HCT116 (cell line): ENCODE measurements at regions not wholly inside any gene's neighbourhood (a gene's known extent, or its start where the extent isn't known, plus 50 kb on each side); places are given as distances from the start of the nearest gene placed in this dataset.

Source experiments
- ATAC-seq: fragments of 200-7000 bp; cut with Tn5 transposase; 2 replicates; pipeline ENCODE4 v1.9.1; 2020; ENCODE audit warnings: mild to moderate bottlenecking, moderate library complexity
- BruUV-seq: library from RNA; stranded (reverse); fragments of 400-500 nt; replicated peaks from 2 replicates; lab custom pipeline; 2021; lab: Mats Ljungman, UMichigan
- CTCF ChIA-PET: fragments of 300-600 bp; sonication (Branson Sonifier 250); formaldehyde crosslinking; loops from one replicate; lab custom pipeline; 2021; ENCODE audit warnings: antibody characterized with exemption; lab: Charles Lee
- POLR2A ChIA-PET: fragments of 300-600, 350-600 bp; sonication (Branson Sonifier 250); formaldehyde crosslinking; loops from one replicate; lab custom pipeline; 2021; ENCODE audit warnings: antibody characterized with exemption; lab: Charles Lee
- RAD21 ChIA-PET, 2 experiments: fragments of 300-600 bp; sonication (Branson Sonifier 250); formaldehyde crosslinking; loops; one replicate each; lab custom pipeline; 2023; ENCODE audit warnings: low total read pairs in 2 of 2; ENCODE audit not compliant: uncharacterized antibody in 2 of 2, unreplicated experiment in 2 of 2, low non-redundant PET in 1 of 2; lab: Charles Lee
- DNase-seq: peaks from one replicate; pipeline ENCODE4 v3.0.0-alpha.2; 2010; ENCODE audit warnings: low read depth, low spot score
- H2AFZ ChIP-seq: fragments of 200-600 bp; shearing (Covaris generic), sonication (generic); 2 replicates; pipeline ENCODE4 v1.6.1; 2017; ENCODE audit warnings: low read depth, mixed run types, mixed read lengths, antibody characterized with exemption, low read length; ENCODE audit not compliant: poor library complexity, severe bottlenecking
- H3K27ac ChIP-seq: 2 replicates; pipeline ENCODE4 v1.5.1; 2012; ENCODE audit warnings: low read depth, low read length
- H3K27me3 ChIP-seq: fragments of 200-600 bp; sonication (generic); 2 replicates; pipeline ENCODE4 v1.6.1; 2016; ENCODE audit warnings: mixed run types, low read length, mixed read lengths; ENCODE audit not compliant: insufficient read depth
- H3K36me3 ChIP-seq, 2 experiments: fragments of 200-500 bp in 1 of 2; fragments of 200-600 bp in 1 of 2; sonication (Bioruptor generic) in 1 of 2; sonication (generic) in 1 of 2; 2 replicates each; pipeline versions ENCODE4 v1.5.1 to v1.6.1; 2014 to 2016; ENCODE audit warnings: low read length in 2 of 2, inconsistent platforms in 1 of 2, mixed read lengths in 1 of 2, mixed run types in 1 of 2; ENCODE audit not compliant: insufficient read depth in 2 of 2, control insufficient read depth in 1 of 2
- H3K4me1 ChIP-seq, 2 experiments: fragments of 200-600 bp in 1 of 2; sonication (generic) in 1 of 2; 2 replicates each; pipeline versions ENCODE4 v1.5.1 to v1.6.1; 2012 to 2017; ENCODE audit warnings: low read length in 2 of 2, inconsistent platforms in 1 of 2, mild to moderate bottlenecking in 1 of 2, mixed read lengths in 1 of 2, mixed run types in 1 of 2, moderate library complexity in 1 of 2; ENCODE audit not compliant: insufficient read depth in 2 of 2, control insufficient read depth in 1 of 2
- H3K4me2 ChIP-seq: fragments of 200-600 bp; sonication (generic); 2 replicates; pipeline ENCODE4 v1.6.1; 2017; ENCODE audit warnings: mixed run types, low read length, mixed read lengths
- H3K4me3 ChIP-seq, 2 experiments: fragments of 200-600 bp in 1 of 2; sonication (generic) in 1 of 2; replicated peaks in 1 of 2; 2 replicates each; pipeline ENCODE4 v1.5.1; 2011 to 2016; ENCODE audit warnings: low read length in 2 of 2, control low read depth in 1 of 2, low read depth in 1 of 2, mild to moderate bottlenecking in 1 of 2, mixed read lengths in 1 of 2, mixed run types in 1 of 2
- H3K79me2 ChIP-seq: fragments of 200-600 bp; sonication (generic); 2 replicates; pipeline ENCODE4 v1.6.1; 2017; ENCODE audit warnings: mild to moderate bottlenecking, mixed run types, low read length, moderate library complexity, mixed read lengths; ENCODE audit not compliant: insufficient read depth
- H3K9ac ChIP-seq: fragments of 200-600 bp; sonication (generic); 2 replicates; pipeline ENCODE4 v1.6.1; 2016; ENCODE audit warnings: low read length, mixed read lengths
- H3K9me2 ChIP-seq: fragments of 200-600 bp; sonication (generic), shearing (Covaris generic); 2 replicates; pipeline ENCODE4 v1.6.1; 2017; ENCODE audit warnings: mixed run types, mild to moderate bottlenecking, moderate library complexity; ENCODE audit not compliant: insufficient read depth
- H3K9me3 ChIP-seq, 2 experiments: fragments of 200-500 bp in 1 of 2; fragments of 200-600 bp in 1 of 2; sonication (Bioruptor generic) in 1 of 2; sonication (generic) in 1 of 2; 2 replicates each; pipeline ENCODE4 v1.6.1; 2014 to 2017; ENCODE audit warnings: low read length in 2 of 2, mixed read lengths in 2 of 2, inconsistent platforms in 1 of 2, low read depth in 1 of 2, mild to moderate bottlenecking in 1 of 2, mixed run types in 1 of 2, moderate library complexity in 1 of 2; ENCODE audit not compliant: control insufficient read depth in 1 of 2, insufficient read depth in 1 of 2
- H4K20me1 ChIP-seq: fragments of 200-600 bp; sonication (generic), shearing (Covaris generic); 2 replicates; pipeline ENCODE4 v1.6.1; 2017; ENCODE audit warnings: mixed run types, mild to moderate bottlenecking, moderate library complexity; ENCODE audit not compliant: insufficient read depth
- CEBPB ChIP-seq: IDR thresholded peaks from 2 replicates; pipeline ENCODE4 v1.6.1; 2012; ENCODE audit warnings: low read depth
- JUND ChIP-seq: IDR thresholded peaks from 2 replicates; pipeline ENCODE4 v1.6.1; 2012
- RAD21 ChIP-seq: IDR thresholded peaks from 2 replicates; pipeline ENCODE4 v1.6.1; 2012; ENCODE audit warnings: low read depth, mild to moderate bottlenecking
- SRF ChIP-seq: IDR thresholded peaks from 2 replicates; pipeline ENCODE4 v1.6.1; 2012; ENCODE audit warnings: low read depth
- intact Hi-C: fragments of 100-400 bp; cut with micrococcal nuclease; formaldehyde crosslinking; loops from 2 replicates; pipeline ENCODE4 v1.10.0; 2022
- TF ChIP-seq, protein P1 (sequence below): IDR thresholded peaks from 2 replicates; pipeline ENCODE4 v1.6.1; 2012
- TF ChIP-seq, protein P2 (sequence below): IDR thresholded peaks from 2 replicates; pipeline ENCODE4 v1.6.1; 2011; ENCODE audit warnings: mild to moderate bottlenecking, low read length, moderate library complexity; ENCODE audit not compliant: insufficient replicate concordance; ENCODE audit errors: extremely low read depth
- TF ChIP-seq, protein P3 (sequence below), 3 experiments: fragments of 200-600 bp in 1 of 3; sonication (generic) in 1 of 3; IDR thresholded peaks in 2 of 3; conservative IDR thresholded peaks in 1 of 3; 2 replicates each; pipeline ENCODE4 v1.5.1; 2012 to 2017; ENCODE audit warnings: low read depth in 2 of 3, low read length in 2 of 3, antibody characterized with exemption in 1 of 3, borderline replicate concordance in 1 of 3, control low read depth in 1 of 3, mild to moderate bottlenecking in 1 of 3, mixed read lengths in 1 of 3, mixed run types in 1 of 3, moderate library complexity in 1 of 3; ENCODE audit not compliant: insufficient read depth in 1 of 3

DNA sequence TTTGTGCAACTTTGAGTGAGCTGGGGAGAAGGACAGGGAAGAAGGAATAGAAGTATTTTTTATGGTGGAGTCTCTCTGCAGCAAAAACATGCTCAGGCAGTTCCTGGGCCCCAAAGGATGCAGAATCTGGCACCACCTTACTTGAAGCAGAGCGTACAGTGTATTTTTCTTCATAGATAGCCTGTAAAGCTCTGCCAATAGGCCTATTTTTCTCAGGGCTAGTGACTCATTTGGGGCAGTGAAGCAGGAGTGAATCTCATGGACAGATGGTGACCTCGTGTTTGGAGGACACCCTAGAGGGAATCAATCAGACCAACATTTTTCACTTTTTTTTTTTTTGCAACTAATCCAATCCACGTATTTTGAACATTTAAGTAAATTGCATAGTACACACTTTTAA lies 268.1 kb upstream of the CXCR4 start:
- Histone ChIP-seq H3K36me3 (no peaks in the 10 kb centered on the region), H3K27ac (no peak overlapping the region), H3K4me3 (no peak overlapping the region), H3K9me2 (no peaks in the 10 kb centered on the region), H3K79me2 (no peaks in the 10 kb centered on the region), H3K4me2 (no peak overlapping the region), H3K4me1 (no peaks in the 10 kb centered on the region), H3K9me3 (no peaks in the 10 kb centered on the region), H3K27me3 (peaks cover 21% of the 10 kb centered on the region; the same call in 1 of the 2 replicates), H2AFZ (no peak overlapping the region), H3K9ac (no peak overlapping the region), H4K20me1 (no peaks in the 10 kb centered on the region)
- ATAC-seq, result no peak
- intact Hi-C loops, result loop anchor here (10.0 kb wide), 1 partner anchor 571 kb away; no protein-coding TSS in a partner anchor
- RAD21 ChIA-PET, result no interaction called here
- TF ChIP-seq, protein P1, sequence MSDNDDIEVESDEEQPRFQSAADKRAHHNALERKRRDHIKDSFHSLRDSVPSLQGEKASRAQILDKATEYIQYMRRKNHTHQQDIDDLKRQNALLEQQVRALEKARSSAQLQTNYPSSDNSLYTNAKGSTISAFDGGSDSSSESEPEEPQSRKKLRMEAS, result no peak
- TF ChIP-seq SRF (no peak), JUND (no peak)
- TF ChIP-seq, protein P2, sequence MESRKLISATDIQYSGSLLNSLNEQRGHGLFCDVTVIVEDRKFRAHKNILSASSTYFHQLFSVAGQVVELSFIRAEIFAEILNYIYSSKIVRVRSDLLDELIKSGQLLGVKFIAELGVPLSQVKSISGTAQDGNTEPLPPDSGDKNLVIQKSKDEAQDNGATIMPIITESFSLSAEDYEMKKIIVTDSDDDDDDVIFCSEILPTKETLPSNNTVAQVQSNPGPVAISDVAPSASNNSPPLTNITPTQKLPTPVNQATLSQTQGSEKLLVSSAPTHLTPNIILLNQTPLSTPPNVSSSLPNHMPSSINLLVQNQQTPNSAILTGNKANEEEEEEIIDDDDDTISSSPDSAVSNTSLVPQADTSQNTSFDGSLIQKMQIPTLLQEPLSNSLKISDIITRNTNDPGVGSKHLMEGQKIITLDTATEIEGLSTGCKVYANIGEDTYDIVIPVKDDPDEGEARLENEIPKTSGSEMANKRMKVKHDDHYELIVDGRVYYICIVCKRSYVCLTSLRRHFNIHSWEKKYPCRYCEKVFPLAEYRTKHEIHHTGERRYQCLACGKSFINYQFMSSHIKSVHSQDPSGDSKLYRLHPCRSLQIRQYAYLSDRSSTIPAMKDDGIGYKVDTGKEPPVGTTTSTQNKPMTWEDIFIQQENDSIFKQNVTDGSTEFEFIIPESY, result no peak
- CTCF ChIA-PET, result interaction anchor here (1.0 to 2.4 kb wide), 3 partner anchors 9 to 1397 kb away, joined by 3 to 19 read pairs (median 3); no protein-coding TSS in a partner anchor
- no TSS peak for BruUV-seq
- DNase-seq, result no peak
- POLR2A ChIA-PET, result no interaction called here

GRCh38 chr2:136384531-136385303 lies 266.8 kb upstream of the CXCR4 start:
- no peaks in the 10 kb centered on the region for H3K36me3 ChIP-seq
- intact Hi-C loops, result loop anchor here (5.0 to 10.0 kb wide), 2 partner anchors 570 to 1382 kb away; no protein-coding TSS in a partner anchor
- H3K9me2 ChIP-seq, result no peaks in the 10 kb centered on the region
- peaks cover 16% of the 10 kb centered on the region; the same call in 1 of the 2 replicates for H3K27me3 ChIP-seq
- no peaks in the 10 kb centered on the region for H3K9me3 ChIP-seq
- H3K4me2 ChIP-seq, result peak overlapping the region; percentile 3
- BruUV-seq, result no TSS peak
- CTCF ChIA-PET, result interaction anchor here (0.5 to 2.4 kb wide), 16 partner anchors 401 to 1467 kb away, joined by 3 to 44 read pairs (median 4); partner anchors contain the start of gene MCM6
- H3K4me1 ChIP-seq, result no peaks in the 10 kb centered on the region
- H4K20me1 ChIP-seq, result no peaks in the 10 kb centered on the region
- no peak overlapping the region for H3K9ac ChIP-seq
- H3K79me2 ChIP-seq, result no peaks in the 10 kb centered on the region
- RAD21 ChIA-PET, result interaction anchor here (0.9 to 1.6 kb wide), 3 partner anchors 471 to 1396 kb away, joined by 4 to 10 read pairs (median 6); no protein-coding TSS in a partner anchor
- ATAC-seq (peak; percentile 99), DNase-seq (peak; percentile 39)
- no peak overlapping the region for H3K27ac ChIP-seq
- H2AFZ ChIP-seq, result no peak overlapping the region
- no peak overlapping the region for H3K4me3 ChIP-seq
- TF ChIP-seq, protein P3, sequence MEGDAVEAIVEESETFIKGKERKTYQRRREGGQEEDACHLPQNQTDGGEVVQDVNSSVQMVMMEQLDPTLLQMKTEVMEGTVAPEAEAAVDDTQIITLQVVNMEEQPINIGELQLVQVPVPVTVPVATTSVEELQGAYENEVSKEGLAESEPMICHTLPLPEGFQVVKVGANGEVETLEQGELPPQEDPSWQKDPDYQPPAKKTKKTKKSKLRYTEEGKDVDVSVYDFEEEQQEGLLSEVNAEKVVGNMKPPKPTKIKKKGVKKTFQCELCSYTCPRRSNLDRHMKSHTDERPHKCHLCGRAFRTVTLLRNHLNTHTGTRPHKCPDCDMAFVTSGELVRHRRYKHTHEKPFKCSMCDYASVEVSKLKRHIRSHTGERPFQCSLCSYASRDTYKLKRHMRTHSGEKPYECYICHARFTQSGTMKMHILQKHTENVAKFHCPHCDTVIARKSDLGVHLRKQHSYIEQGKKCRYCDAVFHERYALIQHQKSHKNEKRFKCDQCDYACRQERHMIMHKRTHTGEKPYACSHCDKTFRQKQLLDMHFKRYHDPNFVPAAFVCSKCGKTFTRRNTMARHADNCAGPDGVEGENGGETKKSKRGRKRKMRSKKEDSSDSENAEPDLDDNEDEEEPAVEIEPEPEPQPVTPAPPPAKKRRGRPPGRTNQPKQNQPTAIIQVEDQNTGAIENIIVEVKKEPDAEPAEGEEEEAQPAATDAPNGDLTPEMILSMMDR (IDR thresholded peaks at IDR 0.05 in 2 of 3, conservative IDR thresholded peaks at IDR 0.05 in 1 of 3; ENCODE audit: borderline replicate concordance in 1 of 3, insufficient read depth in 1 of 3, low read depth in 2 of 3, low read length in 2 of 3), result peak; percentile 68 to 76 (median 69)
- TF ChIP-seq CEBPB, result no peak
- peak; percentile 89 for TF ChIP-seq RAD21
- POLR2A ChIA-PET, result interaction anchor here (1.0 kb wide), 1 partner anchor 471 kb away, joined by 4 read pairs; no protein-coding TSS in a partner anchor
